A549 (cell line): ENCODE measurements at regions not wholly inside any gene's neighbourhood (a gene's known extent, or its start where the extent isn't known, plus 50 kb on each side); places are given as distances from the start of the nearest gene placed in this dataset.

Experiments used
- ATAC-seq, 2 experiments: fragments of 200-7000 bp in 1 of 2; fragments of >200 bp in 1 of 2; cut with Nextera tagmentation in 1 of 2; cut with Tn5 transposase in 1 of 2; 3 replicates each; pipeline versions ENCODE4 v1.8.0 to v1.9.1; 2018 to 2020; ENCODE audit warnings: mild to moderate bottlenecking in 1 of 2, moderate library complexity in 1 of 2
- CTCF ChIA-PET: fragments of 300-600 bp; sonication (Branson Sonifier 250); formaldehyde crosslinking; extraction: SDS; loops from one replicate; lab custom pipeline; 2021; ENCODE audit warnings: antibody characterized with exemption, inconsistent platforms; lab: Yijun Ruan, JAX
- POLR2A ChIA-PET: fragments of 350-600 bp; formaldehyde crosslinking; extraction: SDS; loops from one replicate; lab custom pipeline; 2021; ENCODE audit warnings: antibody characterized with exemption, inconsistent platforms; lab: Yijun Ruan, JAX
- DNase-seq, 2 experiments: peaks; one replicate each; pipeline versions ENCODE4 v3.0.0 to v3.0.0-alpha.2; 2011 to 2016; ENCODE audit warnings: low read depth in 1 of 2, low spot score in 1 of 2
- FAIRE-seq: peaks from 2 replicates; lab custom pipeline; 2011; peaks lifted over from hg19 to GRCh38; lab: Jason Lieb, UNC
- H3K27ac ChIP-seq, 2 experiments: fragments of >200 bp; sonication (Bioruptor Twin); formaldehyde crosslinking; 3 replicates each; pipeline ENCODE4 v1.5.1; 2016 to 2017
- H3K4me1 ChIP-seq: fragments of >200 bp; sonication (Bioruptor Twin); formaldehyde crosslinking; 3 replicates; pipeline ENCODE4 v1.6.1; 2016
- H3K4me2 ChIP-seq: fragments of >200 bp; sonication (Bioruptor Twin); formaldehyde crosslinking; 3 replicates; pipeline ENCODE4 v1.6.1; 2016
- H3K4me3 ChIP-seq: fragments of >200 bp; sonication (Bioruptor Twin); formaldehyde crosslinking; 3 replicates; pipeline ENCODE4 v1.5.1; 2016
- H3K9me3 ChIP-seq: fragments of >200 bp; sonication (Bioruptor Twin); formaldehyde crosslinking; 3 replicates; pipeline ENCODE4 v1.6.1; 2016
- CHD4 ChIP-seq: fragments of 200-600 bp; sonication (generic); IDR thresholded peaks from 2 replicates; pipeline ENCODE4 v1.6.1; 2016; ENCODE audit warnings: antibody characterized with exemption, mild to moderate bottlenecking, borderline replicate concordance
- EHMT2 ChIP-seq: fragments of 200-600 bp; sonication (generic); IDR thresholded peaks from 2 replicates; pipeline ENCODE4 v1.6.1; 2016; ENCODE audit warnings: antibody characterized with exemption, low read depth, mild to moderate bottlenecking, moderate library complexity
- EP300 ChIP-seq, 2 experiments: fragments of >200 bp; sonication (Bioruptor Twin); formaldehyde crosslinking; IDR thresholded peaks; 2 replicates in 1 of 2; 3 replicates in 1 of 2; pipeline ENCODE4 v1.6.1; 2016 to 2017
- FOXS1 ChIP-seq: fragments of 250-450 bp; sonication (Bioruptor Pico); IDR thresholded peaks from 2 replicates; pipeline ENCODE4 v1.5.0; 2020; ENCODE audit warnings: mild to moderate bottlenecking, moderate library complexity
- HEYL ChIP-seq: fragments of 250-450 bp; sonication (Bioruptor Pico); IDR thresholded peaks from 2 replicates; pipeline ENCODE4 v1.8.0; 2021; ENCODE audit warnings: mild to moderate bottlenecking, moderate library complexity
- HOXB13 ChIP-seq: fragments of 250-450 bp; sonication (Bioruptor Pico); IDR thresholded peaks from 2 replicates; pipeline ENCODE4 v1.5.0; 2020; ENCODE audit warnings: low read depth, mild to moderate bottlenecking, moderate library complexity
- HOXB5 ChIP-seq: fragments of 250-450 bp; sonication (Bioruptor Pico); IDR thresholded peaks from 2 replicates; pipeline ENCODE4 v1.5.0; 2020; ENCODE audit warnings: mild to moderate bottlenecking, moderate library complexity
- JUNB ChIP-seq: fragments of >200 bp; sonication (Bioruptor Twin); formaldehyde crosslinking; IDR thresholded peaks from 2 replicates; pipeline ENCODE4 v1.6.1; 2016
- KDM1A ChIP-seq: fragments of 200-600 bp; sonication (generic); IDR thresholded peaks from 2 replicates; pipeline ENCODE4 v1.6.1; 2016; ENCODE audit warnings: low read depth, mild to moderate bottlenecking
- MAZ ChIP-seq: fragments of 150-350 bp; IDR thresholded peaks from 2 replicates; pipeline ENCODE4 v1.6.1; 2014; ENCODE audit warnings: antibody characterized with exemption, low read depth, low read length, borderline replicate concordance
- MYC ChIP-seq: IDR thresholded peaks from 2 replicates; pipeline ENCODE4 v1.6.1; 2012; ENCODE audit warnings: mild to moderate bottlenecking, inconsistent platforms, low read length, improper control_type of control experiment, borderline replicate concordance
- NR3C1 ChIP-seq: fragments of >200 bp; sonication (Bioruptor Twin); formaldehyde crosslinking; IDR thresholded peaks from 3 replicates; pipeline ENCODE4 v1.6.1; 2017
- POLR2A ChIP-seq: IDR thresholded peaks from 2 replicates; pipeline ENCODE4 v1.6.1; 2012; ENCODE audit warnings: mild to moderate bottlenecking, low read length
- TFCP2L1 ChIP-seq: fragments of 250-450 bp; sonication (Bioruptor Pico); IDR thresholded peaks from 2 replicates; pipeline ENCODE4 v1.5.0; 2021; ENCODE audit warnings: mild to moderate bottlenecking
- ZC3H11A ChIP-seq: fragments of 450-650 bp; IDR thresholded peaks from 2 replicates; pipeline ENCODE4 v1.6.1; 2014; ENCODE audit warnings: antibody characterized with exemption, mild to moderate bottlenecking
- ZFP36 ChIP-seq: fragments of 450-650 bp; IDR thresholded peaks from 2 replicates; pipeline ENCODE4 v1.6.1; 2014; ENCODE audit warnings: borderline replicate concordance; ENCODE audit not compliant: partially characterized antibody
- ZNF302 ChIP-seq: fragments of 250-450 bp; sonication (Bioruptor Pico); IDR thresholded peaks from 2 replicates; pipeline ENCODE4 v1.9.0; 2021; ENCODE audit warnings: inconsistent platforms, mild to moderate bottlenecking, moderate library complexity
- ZSCAN20 ChIP-seq: fragments of 250-450 bp; sonication (Bioruptor Pico); IDR thresholded peaks from 2 replicates; pipeline ENCODE4 v1.8.0; 2022; ENCODE audit warnings: mild to moderate bottlenecking, moderate library complexity
- WGBS: methylation state at CpG from one replicate; pipeline ENCODE4 v1.1.6; 2017; ENCODE audit errors: missing lambda C conversion rate; 5-methylcytosine and 5-hydroxymethylcytosine counted together
- TF ChIP-seq, protein P1 (sequence below): fragments of 200-600 bp; sonication (generic); IDR thresholded peaks from 2 replicates; pipeline ENCODE4 v1.6.1; 2016; ENCODE audit warnings: antibody characterized with exemption, mild to moderate bottlenecking, moderate library complexity
- TF ChIP-seq, protein P2 (sequence below): fragments of >200 bp; sonication (Bioruptor Twin); formaldehyde crosslinking; IDR thresholded peaks from 3 replicates; pipeline ENCODE4 v1.5.1; 2016

DNA sequence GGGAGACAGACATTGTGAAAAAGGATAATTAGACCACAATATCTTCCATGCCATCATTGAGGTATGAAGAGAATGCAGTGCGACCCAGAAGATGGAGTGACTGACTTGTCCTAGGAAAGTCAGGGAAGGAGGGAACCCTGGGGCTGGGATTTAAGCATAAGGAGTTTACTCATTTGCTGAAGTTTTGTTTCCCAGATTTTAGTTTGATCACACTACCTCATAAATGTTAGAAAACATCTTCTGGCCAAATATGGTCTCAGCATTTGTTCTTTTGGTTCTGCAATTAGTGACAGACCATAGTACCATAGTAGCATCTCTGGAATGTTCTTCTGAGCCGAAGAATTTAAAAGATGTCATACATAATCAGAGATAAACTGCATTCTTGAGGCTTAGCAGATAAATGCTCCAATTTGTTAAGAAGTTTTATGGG lies 96.5 kb upstream of the PGRMC2 start:
- TF ChIP-seq TFCP2L1 (CRISPR knock-in tag) (no peak), EHMT2 (no peak), MAZ (no peak), MYC (no peak), ZFP36 (no peak), FOXS1 (CRISPR knock-in tag) (no peak), HOXB5 (CRISPR knock-in tag) (no peak), KDM1A (no peak)
- CTCF ChIA-PET = interaction anchor here (2.5 kb wide), 1 partner anchor 44 kb away, joined by 13 read pairs; no protein-coding TSS in a partner anchor
- Histone ChIP-seq H3K4me3 (no peak overlapping the region), H3K9me3 (no peaks in the 10 kb centered on the region), H3K4me1 (peaks cover 58% of the 10 kb centered on the region), H3K4me2 (no peak overlapping the region), H3K27ac (peak overlapping the region; percentile 87 to 88)
- ATAC-seq (no peak), FAIRE-seq (no peak), DNase-seq (no peak)
- 96% methylated on average over 2 of the region's 2 CpGs for WGBS
- POLR2A ChIA-PET = interaction anchor here (1.9 kb wide), 1 partner anchor 62 kb away, joined by 7 read pairs; no protein-coding TSS in a partner anchor

DNA sequence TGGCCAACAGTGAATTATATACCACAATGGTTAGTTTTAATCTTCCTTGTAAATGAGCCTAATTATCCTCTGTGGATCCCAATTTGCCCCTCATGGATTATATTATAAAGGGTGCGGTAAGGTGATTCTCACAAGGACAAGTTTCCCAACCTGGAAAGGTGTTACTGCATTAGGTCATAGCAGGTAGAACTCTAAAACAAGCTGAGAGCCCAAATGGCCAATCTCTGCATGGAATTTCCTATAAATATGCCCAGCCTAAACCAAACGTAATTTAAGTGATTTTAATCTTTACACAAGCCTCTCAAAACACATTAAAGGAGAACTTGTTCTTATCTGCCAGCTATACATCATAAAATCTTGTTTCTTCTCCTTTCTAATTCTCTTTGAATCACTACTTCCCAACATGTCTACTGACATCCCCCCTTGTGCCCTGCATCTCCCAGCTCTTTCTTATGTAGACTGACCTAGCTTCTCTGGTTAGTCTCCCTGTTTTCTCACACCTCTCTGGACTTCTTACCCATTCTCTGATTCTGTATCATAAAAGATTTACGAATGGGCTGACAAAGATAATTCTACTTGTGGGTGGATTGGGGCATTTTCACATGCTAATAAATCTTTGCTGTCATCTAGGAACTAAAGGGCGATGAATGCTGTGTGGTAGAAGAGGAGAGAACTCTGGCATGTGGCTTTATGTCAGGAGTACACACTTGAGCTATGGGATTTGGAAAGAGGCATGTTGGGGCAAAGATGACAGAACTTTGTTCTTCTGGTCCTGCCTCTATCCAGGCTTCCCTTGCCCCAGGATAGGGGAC lies 94.3 kb upstream of the PGRMC2 start:
- CTCF ChIA-PET = interaction anchor here (0.7 to 1.7 kb wide), 3 partner anchors 11 to 90 kb away, joined by 3 to 7 read pairs (median 4); no protein-coding TSS in a partner anchor
- WGBS = 87% methylated on average over 4 of the region's 4 CpGs
- ATAC-seq (no peak), FAIRE-seq (no peak), DNase-seq (no peak)
- Histone ChIP-seq H3K9me3 (peaks cover 4% of the 10 kb centered on the region), H3K27ac (peak overlapping the region in 1 of 2 experiments; percentile 62; a peak in 2 of 6 replicates), H3K4me3 (no peak overlapping the region), H3K4me1 (peaks cover 38% of the 10 kb centered on the region), H3K4me2 (no peak overlapping the region)
- TF ChIP-seq EHMT2 = no peak
- no peak for TF ChIP-seq POLR2A
- TF ChIP-seq CHD4 = no peak
- no peak for TF ChIP-seq HOXB13 (CRISPR knock-in tag)
- no peak for TF ChIP-seq ZC3H11A
- TF ChIP-seq FOXS1 (CRISPR knock-in tag) = no peak
- TF ChIP-seq NR3C1 = no peak
- no peak for TF ChIP-seq KDM1A
- no peak for TF ChIP-seq ZNF302
- TF ChIP-seq JUNB = no peak
- TF ChIP-seq, protein P1, sequence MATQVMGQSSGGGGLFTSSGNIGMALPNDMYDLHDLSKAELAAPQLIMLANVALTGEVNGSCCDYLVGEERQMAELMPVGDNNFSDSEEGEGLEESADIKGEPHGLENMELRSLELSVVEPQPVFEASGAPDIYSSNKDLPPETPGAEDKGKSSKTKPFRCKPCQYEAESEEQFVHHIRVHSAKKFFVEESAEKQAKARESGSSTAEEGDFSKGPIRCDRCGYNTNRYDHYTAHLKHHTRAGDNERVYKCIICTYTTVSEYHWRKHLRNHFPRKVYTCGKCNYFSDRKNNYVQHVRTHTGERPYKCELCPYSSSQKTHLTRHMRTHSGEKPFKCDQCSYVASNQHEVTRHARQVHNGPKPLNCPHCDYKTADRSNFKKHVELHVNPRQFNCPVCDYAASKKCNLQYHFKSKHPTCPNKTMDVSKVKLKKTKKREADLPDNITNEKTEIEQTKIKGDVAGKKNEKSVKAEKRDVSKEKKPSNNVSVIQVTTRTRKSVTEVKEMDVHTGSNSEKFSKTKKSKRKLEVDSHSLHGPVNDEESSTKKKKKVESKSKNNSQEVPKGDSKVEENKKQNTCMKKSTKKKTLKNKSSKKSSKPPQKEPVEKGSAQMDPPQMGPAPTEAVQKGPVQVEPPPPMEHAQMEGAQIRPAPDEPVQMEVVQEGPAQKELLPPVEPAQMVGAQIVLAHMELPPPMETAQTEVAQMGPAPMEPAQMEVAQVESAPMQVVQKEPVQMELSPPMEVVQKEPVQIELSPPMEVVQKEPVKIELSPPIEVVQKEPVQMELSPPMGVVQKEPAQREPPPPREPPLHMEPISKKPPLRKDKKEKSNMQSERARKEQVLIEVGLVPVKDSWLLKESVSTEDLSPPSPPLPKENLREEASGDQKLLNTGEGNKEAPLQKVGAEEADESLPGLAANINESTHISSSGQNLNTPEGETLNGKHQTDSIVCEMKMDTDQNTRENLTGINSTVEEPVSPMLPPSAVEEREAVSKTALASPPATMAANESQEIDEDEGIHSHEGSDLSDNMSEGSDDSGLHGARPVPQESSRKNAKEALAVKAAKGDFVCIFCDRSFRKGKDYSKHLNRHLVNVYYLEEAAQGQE = no peak
- TF ChIP-seq, protein P2, sequence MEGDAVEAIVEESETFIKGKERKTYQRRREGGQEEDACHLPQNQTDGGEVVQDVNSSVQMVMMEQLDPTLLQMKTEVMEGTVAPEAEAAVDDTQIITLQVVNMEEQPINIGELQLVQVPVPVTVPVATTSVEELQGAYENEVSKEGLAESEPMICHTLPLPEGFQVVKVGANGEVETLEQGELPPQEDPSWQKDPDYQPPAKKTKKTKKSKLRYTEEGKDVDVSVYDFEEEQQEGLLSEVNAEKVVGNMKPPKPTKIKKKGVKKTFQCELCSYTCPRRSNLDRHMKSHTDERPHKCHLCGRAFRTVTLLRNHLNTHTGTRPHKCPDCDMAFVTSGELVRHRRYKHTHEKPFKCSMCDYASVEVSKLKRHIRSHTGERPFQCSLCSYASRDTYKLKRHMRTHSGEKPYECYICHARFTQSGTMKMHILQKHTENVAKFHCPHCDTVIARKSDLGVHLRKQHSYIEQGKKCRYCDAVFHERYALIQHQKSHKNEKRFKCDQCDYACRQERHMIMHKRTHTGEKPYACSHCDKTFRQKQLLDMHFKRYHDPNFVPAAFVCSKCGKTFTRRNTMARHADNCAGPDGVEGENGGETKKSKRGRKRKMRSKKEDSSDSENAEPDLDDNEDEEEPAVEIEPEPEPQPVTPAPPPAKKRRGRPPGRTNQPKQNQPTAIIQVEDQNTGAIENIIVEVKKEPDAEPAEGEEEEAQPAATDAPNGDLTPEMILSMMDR = no peak
- TF ChIP-seq EP300 (IDR thresholded peaks at IDR 0.05) = no peak
- no peak for TF ChIP-seq ZSCAN20
- TF ChIP-seq HEYL = no peak
- POLR2A ChIA-PET = no interaction called here
